ENCODE measurements at regions not wholly inside any gene's neighbourhood (a gene's known extent, or its start where the extent isn't known, plus 50 kb on each side); places are given as distances from the start of the nearest gene placed in this dataset.
A peak's percentile ranks its signal among the peaks of the same experiment; 100 is the strongest.
"Not testable (repeated sequence)": the region's sequence is repeated elsewhere in the genome, so short reads cannot be mapped to it uniquely, and the experiment has no call there.

DNA sequence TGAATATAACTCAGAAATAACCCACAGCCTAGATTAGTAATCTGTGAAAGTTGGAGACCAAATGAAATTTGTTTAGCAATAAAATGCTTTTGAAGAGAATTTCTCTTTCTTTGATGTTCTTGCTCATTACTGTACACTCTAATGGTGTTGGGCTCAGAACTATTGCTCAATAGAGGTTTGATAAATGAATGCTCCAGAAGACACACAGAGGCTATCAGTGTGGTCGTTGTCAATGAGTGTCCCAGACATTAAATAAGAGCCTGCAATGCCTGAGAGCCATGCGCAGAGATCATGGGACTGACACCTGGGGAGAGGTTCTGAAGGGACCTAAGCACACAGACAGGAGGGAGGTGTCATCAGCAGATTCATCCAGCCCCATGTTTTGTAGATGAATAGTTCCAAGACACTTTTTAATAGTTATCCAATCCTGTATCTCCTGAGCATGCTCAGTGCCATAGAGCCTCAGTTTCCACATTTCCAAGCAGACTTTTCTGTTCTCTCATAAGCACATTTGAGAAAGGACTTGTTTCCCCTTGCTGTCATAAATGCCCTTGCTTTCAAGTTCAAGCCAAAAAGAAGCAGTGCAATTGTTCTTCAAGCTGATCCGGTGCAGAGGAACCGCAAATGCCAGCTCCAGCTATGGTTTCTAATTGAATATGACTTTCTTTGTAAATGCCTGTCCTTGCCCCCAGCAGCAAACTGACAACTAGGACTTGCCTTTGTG lies 306.2 kb upstream of the PLGLB1 start:
- H3K4me1 ChIP-seq; H3K4me3 ChIP-seq; H3K9me3 ChIP-seq; H3K27me3 ChIP-seq; in situ Hi-C loops (cut with MboI; ENCODE audit: low pct_ligation_motif_present in 1 of 4, low pct_unique_long_range_greater_than_20kb in 1 of 4, low sequenced_read_pairs in 3 of 4); intact Hi-C loops (cut with DNase I; ENCODE audit: low total_unique reads); DNase-seq; H3K36me3 ChIP-seq; H3K27ac ChIP-seq: not testable (repeated sequence)
- 67% methylated on average over 2 of the region's 4 CpGs; no CpG with 5 or more reads in 1 of the 2 donors for WGBS, 2 donors (ENCODE audit: low coverage in 1 of 2)

DNA sequence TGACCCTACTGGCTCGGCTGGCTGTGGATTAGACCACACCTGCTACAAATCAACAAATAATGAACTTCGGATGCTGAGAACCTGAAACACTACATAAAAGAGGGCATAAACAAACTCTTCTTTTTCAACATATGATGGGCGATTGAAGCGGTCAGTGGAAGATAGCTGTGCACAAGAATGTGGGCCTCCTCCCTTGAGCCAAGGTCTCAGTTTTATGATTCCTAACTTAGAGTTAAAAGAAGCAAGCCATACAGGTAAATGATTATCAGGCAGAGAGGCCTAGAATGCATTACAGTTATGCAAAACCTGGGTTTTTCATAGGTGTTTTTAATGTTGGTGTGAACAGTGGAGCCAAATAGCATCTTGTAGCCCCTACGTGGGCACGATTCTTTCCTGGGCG lies 307.9 kb upstream of the PLGLB1 start:
- H3K9me3 ChIP-seq; DNase-seq; in situ Hi-C loops (cut with MboI; ENCODE audit: low pct_ligation_motif_present in 1 of 4, low pct_unique_long_range_greater_than_20kb in 1 of 4, low sequenced_read_pairs in 3 of 4); H3K36me3 ChIP-seq; H3K4me1 ChIP-seq; H3K27me3 ChIP-seq; intact Hi-C loops (cut with DNase I; ENCODE audit: low total_unique reads); H3K27ac ChIP-seq; H3K4me3 ChIP-seq: not testable (repeated sequence)
- 83 to 90% methylated on average over 2 to 6 of the region's 7 CpGs for WGBS, 2 donors (ENCODE audit: low coverage in 1 of 2)

DNA sequence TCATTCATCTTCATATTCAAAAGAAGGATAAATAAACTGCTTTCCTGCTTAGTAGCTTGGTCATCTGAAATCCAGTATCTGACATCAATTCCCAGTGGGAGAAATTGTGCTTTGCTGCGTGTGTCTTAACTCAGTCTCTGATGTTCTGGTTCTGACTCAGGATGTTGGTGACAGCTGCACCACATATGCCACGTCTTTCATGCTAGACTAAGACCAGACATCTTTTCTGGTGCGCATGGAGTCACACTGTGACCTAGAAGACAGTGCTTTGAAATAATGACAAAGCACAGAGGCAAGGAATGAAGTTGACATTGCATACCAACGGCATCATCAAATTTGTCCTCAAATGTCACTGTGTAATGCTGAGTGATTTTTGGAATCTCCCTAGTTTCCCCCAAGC lies 308.8 kb upstream of the PLGLB1 start:
- H3K4me3 ChIP-seq; H3K4me1 ChIP-seq; H3K27me3 ChIP-seq; DNase-seq; in situ Hi-C loops (cut with MboI; ENCODE audit: low pct_ligation_motif_present in 1 of 4, low pct_unique_long_range_greater_than_20kb in 1 of 4, low sequenced_read_pairs in 3 of 4); H3K36me3 ChIP-seq; H3K27ac ChIP-seq; intact Hi-C loops (cut with DNase I; ENCODE audit: low total_unique reads); H3K9me3 ChIP-seq: not testable (repeated sequence)
- WGBS, 2 donors (ENCODE audit: low coverage in 1 of 2): no CpG with 5 or more reads among the region's 4 CpGs

DNA sequence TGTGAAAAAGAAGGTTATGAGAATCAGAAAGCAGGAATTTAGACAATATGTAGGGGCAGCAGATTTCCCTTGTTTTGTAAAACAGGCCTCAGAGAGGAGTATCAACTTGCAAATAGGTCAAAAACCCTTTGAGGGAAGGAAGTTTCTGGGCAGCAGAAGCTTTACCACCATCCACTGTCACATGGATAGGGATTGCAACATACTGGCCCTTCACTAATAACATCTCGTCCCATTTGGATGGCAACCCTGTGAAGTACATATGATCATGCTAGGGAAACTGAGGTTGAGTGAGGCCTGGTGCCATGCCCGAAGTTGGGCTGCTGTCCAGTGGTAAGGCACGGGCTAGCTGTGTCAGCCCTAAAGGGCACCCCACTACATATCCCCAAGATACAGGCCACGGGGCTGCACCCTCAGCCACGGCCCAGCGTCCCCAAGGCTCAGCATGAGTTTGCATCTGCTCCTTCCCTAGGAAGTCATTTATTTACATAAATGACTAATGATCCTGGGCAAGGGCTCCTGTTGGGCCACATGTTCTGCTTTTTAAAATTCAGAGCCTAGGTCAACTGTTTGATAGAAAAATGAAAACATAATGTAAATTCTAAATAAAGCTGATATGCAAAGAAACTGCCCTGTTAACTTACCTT lies 310.4 kb upstream of the PLGLB1 start:
- H3K27ac ChIP-seq; H3K9me3 ChIP-seq; DNase-seq; H3K36me3 ChIP-seq; intact Hi-C loops (cut with DNase I; ENCODE audit: low total_unique reads); H3K27me3 ChIP-seq; H3K4me1 ChIP-seq; H3K4me3 ChIP-seq; in situ Hi-C loops (cut with MboI; ENCODE audit: low pct_ligation_motif_present in 1 of 4, low pct_unique_long_range_greater_than_20kb in 1 of 4, low sequenced_read_pairs in 3 of 4): not testable (repeated sequence)
- 73% methylated on average over 3 of the region's 6 CpGs; no CpG with 5 or more reads in 1 of the 2 donors for WGBS, 2 donors (ENCODE audit: low coverage in 1 of 2)

DNA sequence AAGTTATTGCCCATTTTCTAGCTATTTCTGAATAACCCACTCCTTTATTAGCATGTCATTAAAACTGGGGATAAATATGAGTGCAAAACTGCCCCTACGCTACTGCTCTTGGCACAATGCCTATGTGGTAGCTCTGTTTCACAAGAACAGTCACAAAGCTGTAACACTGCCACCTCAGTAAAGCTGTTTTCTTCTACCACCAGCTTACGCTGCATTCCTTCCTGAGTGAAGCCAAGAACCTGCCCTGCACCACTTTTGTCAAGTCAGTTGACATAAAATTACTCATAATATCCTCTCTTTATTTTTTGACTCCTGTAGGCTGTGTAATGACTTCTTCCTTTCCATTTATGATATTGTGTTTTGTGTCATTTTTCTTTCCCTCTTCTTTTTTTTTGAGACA lies 313.2 kb upstream of the PLGLB1 start:
- H3K9me3 ChIP-seq; H3K36me3 ChIP-seq; H3K27me3 ChIP-seq; in situ Hi-C loops (cut with MboI; ENCODE audit: low pct_ligation_motif_present in 1 of 4, low pct_unique_long_range_greater_than_20kb in 1 of 4, low sequenced_read_pairs in 3 of 4); intact Hi-C loops (cut with DNase I; ENCODE audit: low total_unique reads); H3K27ac ChIP-seq; H3K4me1 ChIP-seq; DNase-seq; H3K4me3 ChIP-seq: not testable (repeated sequence)
- WGBS, 2 donors (ENCODE audit: low coverage in 1 of 2): 67 to 79% methylated on average over 2 of the region's 2 CpGs

DNA sequence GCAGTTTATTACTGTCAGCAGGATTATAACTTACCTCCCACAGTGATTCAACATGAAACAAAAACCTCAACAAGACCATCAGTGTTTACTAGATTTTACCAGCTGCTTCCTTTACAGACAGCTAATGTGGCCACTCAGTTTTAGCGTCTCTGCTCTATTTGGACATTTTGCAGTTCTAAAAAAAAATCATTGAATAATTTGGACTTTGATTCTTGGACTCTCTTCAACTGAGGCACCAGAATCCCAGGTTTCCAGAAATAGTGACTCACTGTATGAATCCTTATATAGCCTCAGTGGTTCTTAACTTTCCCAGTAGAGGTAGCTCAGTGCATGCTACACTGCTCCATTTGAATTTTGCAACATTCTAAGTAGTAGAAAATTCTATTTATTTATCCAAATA lies 317.4 kb upstream of the PLGLB1 start:
- H3K36me3 ChIP-seq; H3K4me3 ChIP-seq; DNase-seq; H3K27ac ChIP-seq; H3K27me3 ChIP-seq; in situ Hi-C loops (cut with MboI; ENCODE audit: low pct_ligation_motif_present in 1 of 4, low pct_unique_long_range_greater_than_20kb in 1 of 4, low sequenced_read_pairs in 3 of 4); H3K4me1 ChIP-seq; intact Hi-C loops (cut with DNase I; ENCODE audit: low total_unique reads); H3K9me3 ChIP-seq: not testable (repeated sequence)
- 0% methylated on average over 1 of the region's 1 CpG; no CpG with 5 or more reads in 1 of the 2 donors for WGBS, 2 donors (ENCODE audit: low coverage in 1 of 2)

DNA sequence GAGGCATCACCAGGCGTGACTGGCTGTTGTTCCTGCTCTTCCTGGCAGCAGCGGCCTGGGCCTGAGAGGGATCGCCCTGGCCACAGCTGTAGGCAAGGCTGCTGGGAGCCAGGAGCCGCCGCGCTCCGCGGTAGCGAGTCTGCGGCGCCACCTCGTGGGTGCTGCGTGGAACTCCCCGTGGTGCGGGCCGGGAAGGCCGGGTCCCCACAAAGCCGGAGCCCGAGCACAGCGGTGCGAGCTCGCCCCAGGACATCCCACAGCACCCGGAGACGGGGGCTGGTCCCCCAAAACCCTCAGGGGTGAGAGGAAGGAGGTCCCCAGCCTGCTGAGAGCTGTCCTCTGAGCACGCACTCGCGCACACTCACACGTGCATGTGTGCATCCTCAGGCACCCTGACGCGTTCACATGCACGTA lies 320.0 kb upstream of the PLGLB1 start:
- 20 to 26% methylated on average over 1 to 29 of the region's 31 CpGs for WGBS, 2 donors (ENCODE audit: low coverage in 1 of 2)
- TF ChIP-seq, protein P1, sequence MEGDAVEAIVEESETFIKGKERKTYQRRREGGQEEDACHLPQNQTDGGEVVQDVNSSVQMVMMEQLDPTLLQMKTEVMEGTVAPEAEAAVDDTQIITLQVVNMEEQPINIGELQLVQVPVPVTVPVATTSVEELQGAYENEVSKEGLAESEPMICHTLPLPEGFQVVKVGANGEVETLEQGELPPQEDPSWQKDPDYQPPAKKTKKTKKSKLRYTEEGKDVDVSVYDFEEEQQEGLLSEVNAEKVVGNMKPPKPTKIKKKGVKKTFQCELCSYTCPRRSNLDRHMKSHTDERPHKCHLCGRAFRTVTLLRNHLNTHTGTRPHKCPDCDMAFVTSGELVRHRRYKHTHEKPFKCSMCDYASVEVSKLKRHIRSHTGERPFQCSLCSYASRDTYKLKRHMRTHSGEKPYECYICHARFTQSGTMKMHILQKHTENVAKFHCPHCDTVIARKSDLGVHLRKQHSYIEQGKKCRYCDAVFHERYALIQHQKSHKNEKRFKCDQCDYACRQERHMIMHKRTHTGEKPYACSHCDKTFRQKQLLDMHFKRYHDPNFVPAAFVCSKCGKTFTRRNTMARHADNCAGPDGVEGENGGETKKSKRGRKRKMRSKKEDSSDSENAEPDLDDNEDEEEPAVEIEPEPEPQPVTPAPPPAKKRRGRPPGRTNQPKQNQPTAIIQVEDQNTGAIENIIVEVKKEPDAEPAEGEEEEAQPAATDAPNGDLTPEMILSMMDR (IDR thresholded peaks at IDR 0.05): peak in 4 of 5 experiments; percentile 55 to 67 (median 59)
- peak in 1 of 3 donors; percentile 37 for TF ChIP-seq POLR2AphosphoS5 (IDR thresholded peaks at IDR 0.05)
- H3K27ac ChIP-seq; intact Hi-C loops (cut with DNase I; ENCODE audit: low total_unique reads); H3K4me3 ChIP-seq; in situ Hi-C loops (cut with MboI; ENCODE audit: low pct_ligation_motif_present in 1 of 4, low pct_unique_long_range_greater_than_20kb in 1 of 4, low sequenced_read_pairs in 3 of 4); H3K27me3 ChIP-seq; H3K4me1 ChIP-seq; H3K36me3 ChIP-seq; H3K9me3 ChIP-seq: not testable (repeated sequence)
- peak; percentile 67 for DNase-seq

DNA sequence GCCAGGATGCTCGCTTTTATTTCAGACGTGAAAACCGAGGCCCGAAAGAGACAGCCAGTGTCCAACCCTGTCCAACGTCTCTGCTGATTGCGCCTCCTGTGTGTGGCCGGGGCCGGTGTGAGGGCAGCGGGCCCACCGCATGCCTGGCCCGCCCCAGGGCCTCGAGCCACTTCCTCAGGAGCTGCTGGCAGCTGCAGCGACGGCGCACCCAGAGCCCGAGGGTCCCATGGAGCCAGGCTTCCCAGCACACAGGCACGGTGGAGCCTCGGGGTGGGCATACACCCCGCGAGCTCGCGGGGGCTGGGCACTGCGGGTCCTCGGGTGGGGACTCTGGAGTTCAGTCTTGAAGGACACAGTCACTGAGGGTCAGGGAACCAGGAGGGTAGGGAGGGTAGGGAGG lies 320.5 kb upstream of the PLGLB1 start:
- H3K27ac ChIP-seq; H3K4me1 ChIP-seq; intact Hi-C loops (cut with DNase I; ENCODE audit: low total_unique reads); DNase-seq; H3K36me3 ChIP-seq; H3K4me3 ChIP-seq; H3K9me3 ChIP-seq; in situ Hi-C loops (cut with MboI; ENCODE audit: low pct_ligation_motif_present in 1 of 4, low pct_unique_long_range_greater_than_20kb in 1 of 4, low sequenced_read_pairs in 3 of 4); H3K27me3 ChIP-seq: not testable (repeated sequence)
- 84% methylated on average over 19 of the region's 24 CpGs; no CpG with 5 or more reads in 1 of the 2 donors for WGBS, 2 donors (ENCODE audit: low coverage in 1 of 2)

DNA sequence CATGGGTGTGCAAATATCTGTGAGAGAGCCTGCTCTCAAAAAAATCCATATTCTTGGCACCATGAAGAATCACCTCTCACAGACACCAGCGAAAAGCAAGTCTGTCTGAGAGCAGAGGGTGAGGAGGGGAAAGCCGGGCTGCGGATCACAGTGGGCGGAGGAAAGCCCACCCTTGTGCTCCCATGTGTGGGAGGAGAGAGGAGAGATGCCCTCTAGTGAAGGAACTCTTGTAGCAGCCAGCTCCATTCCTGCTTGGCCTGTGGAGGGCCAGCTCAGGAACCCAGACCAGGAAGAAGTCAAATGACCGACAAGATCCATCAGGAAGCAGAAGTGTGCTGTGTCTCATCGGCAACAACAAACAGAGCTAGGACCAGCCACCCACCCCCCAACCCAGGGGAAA lies 321.7 kb upstream of the PLGLB1 start:
- 55% methylated on average over 6 of the region's 6 CpGs; no CpG with 5 or more reads in 1 of the 2 donors for WGBS, 2 donors (ENCODE audit: low coverage in 1 of 2)
- H3K27ac ChIP-seq; H3K4me3 ChIP-seq; DNase-seq; in situ Hi-C loops (cut with MboI; ENCODE audit: low pct_ligation_motif_present in 1 of 4, low pct_unique_long_range_greater_than_20kb in 1 of 4, low sequenced_read_pairs in 3 of 4); H3K27me3 ChIP-seq; H3K4me1 ChIP-seq; H3K36me3 ChIP-seq; H3K9me3 ChIP-seq; intact Hi-C loops (cut with DNase I; ENCODE audit: low total_unique reads): not testable (repeated sequence)

DNA sequence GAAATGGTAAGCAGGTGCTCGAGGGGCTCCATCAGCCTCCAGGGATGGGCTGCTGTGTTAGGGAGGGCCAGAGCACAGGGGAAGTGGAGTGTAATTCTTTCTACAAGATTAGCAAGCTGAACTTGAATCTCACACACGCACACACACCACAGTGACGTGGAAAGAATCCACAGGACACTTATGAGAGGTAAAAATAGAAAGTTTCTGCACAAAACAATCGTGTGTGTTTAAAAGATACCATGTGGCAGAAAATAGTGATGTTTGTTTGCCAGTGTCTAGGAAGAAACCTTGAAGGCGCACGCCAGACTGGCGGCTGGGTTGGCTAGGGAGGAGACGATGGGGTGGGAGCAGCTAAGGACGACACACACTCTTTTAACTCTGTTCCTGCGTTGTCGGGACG lies 323.6 kb upstream of the PLGLB1 start:
- in situ Hi-C loops (cut with MboI; ENCODE audit: low pct_ligation_motif_present in 1 of 4, low pct_unique_long_range_greater_than_20kb in 1 of 4, low sequenced_read_pairs in 3 of 4); H3K9me3 ChIP-seq; H3K27ac ChIP-seq; DNase-seq; H3K27me3 ChIP-seq; H3K4me3 ChIP-seq; intact Hi-C loops (cut with DNase I; ENCODE audit: low total_unique reads); H3K4me1 ChIP-seq; H3K36me3 ChIP-seq: not testable (repeated sequence)
- WGBS, 2 donors (ENCODE audit: low coverage in 1 of 2): 70% methylated on average over 11 of the region's 12 CpGs; no CpG with 5 or more reads in 1 of the 2 donors
